T-helper 1 cell treated with Interleukin-12 subunit alpha and Interleukin-12 subunit beta and Interleukin-4 antibody, amounts not matched to agents 30 μg/mL and 1 μg/mL, for 36 hours (primary cell): ENCODE measurements at regions not wholly inside any gene's neighbourhood (a gene's known extent, or its start where the extent isn't known, plus 50 kb on each side); places are given as distances from the start of the nearest gene placed in this dataset.
"Not testable (repeated sequence)": the region's sequence is repeated elsewhere in the genome, so short reads cannot be mapped to it uniquely, and the experiment has no call there.

Source experiments
- H3K27ac Mint-ChIP-seq: one replicate; pipeline ENCODE4 v1.8.0; 2021; ENCODE audit warnings: mild to moderate bottlenecking, mixed read lengths
- H3K27me3 Mint-ChIP-seq: one replicate; pipeline ENCODE4 v1.8.0; 2021; ENCODE audit warnings: low read depth, mixed read lengths
- H3K36me3 Mint-ChIP-seq: one replicate; pipeline ENCODE4 v1.8.0; 2021; ENCODE audit warnings: low read depth, mixed read lengths
- H3K4me1 Mint-ChIP-seq: one replicate; pipeline ENCODE4 v1.8.0; 2021; ENCODE audit warnings: low read depth, mixed read lengths
- H3K4me3 Mint-ChIP-seq: one replicate; pipeline ENCODE4 v1.8.0; 2021; ENCODE audit warnings: mild to moderate bottlenecking, moderate library complexity, mixed read lengths
- H3K9me3 Mint-ChIP-seq: one replicate; pipeline ENCODE4 v1.8.0; 2021; ENCODE audit warnings: mixed read lengths

DNA sequence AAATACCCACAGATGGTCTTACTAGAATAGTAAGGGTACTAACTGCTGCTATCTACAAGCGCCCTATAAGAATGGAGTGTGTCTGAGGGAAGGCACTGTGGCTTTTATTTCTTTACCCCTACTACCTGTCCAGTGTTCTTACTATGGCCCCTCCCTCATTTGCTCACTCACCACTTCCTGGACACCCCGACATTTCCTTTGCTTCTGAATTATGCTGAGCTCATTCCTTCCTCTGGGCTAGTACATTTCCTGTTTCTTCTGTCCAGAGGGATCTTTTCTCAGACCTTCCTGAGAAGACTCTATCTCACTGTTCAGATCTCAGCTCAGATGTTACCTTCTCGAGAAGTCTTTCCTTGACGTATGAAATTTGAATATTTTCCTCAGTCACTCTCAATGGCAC, 192.1 kb upstream of the DAB1 start:
- Mint-ChIP-seq H3K36me3 (no peaks in the 10 kb centered on the region), H3K4me3 (no peak overlapping the region), H3K4me1 (peaks cover 3% of the 10 kb centered on the region), H3K9me3 (no peaks in the 10 kb centered on the region), H3K27me3 (no peaks in the 10 kb centered on the region), H3K27ac (no peak overlapping the region)

DNA sequence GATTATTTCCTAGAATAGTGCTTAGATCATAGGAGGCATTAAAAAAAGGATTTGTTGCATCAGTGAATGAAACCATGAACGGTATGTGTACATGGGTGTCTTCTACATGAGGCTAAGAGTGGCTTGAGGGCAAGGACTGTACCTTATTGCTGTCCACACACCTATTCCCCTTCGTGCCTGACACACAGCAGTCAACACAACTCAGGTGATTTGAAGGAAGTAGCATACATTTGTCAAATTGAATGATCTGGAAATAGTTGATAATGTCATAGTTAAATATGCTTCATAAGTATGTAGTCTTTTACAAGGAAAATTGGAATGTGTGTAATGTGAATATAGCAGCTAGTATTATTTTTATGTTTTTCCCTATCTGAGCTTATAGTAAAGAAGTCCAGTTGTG, 189.0 kb upstream of the DAB1 start:
- H3K4me3 Mint-ChIP-seq, result no peak overlapping the region
- no peaks in the 10 kb centered on the region for H3K27me3 Mint-ChIP-seq
- no peak overlapping the region for H3K27ac Mint-ChIP-seq
- peaks cover 3% of the 10 kb centered on the region for H3K4me1 Mint-ChIP-seq
- H3K9me3 Mint-ChIP-seq, result no peaks in the 10 kb centered on the region
- H3K36me3 Mint-ChIP-seq, result no peaks in the 10 kb centered on the region

DNA sequence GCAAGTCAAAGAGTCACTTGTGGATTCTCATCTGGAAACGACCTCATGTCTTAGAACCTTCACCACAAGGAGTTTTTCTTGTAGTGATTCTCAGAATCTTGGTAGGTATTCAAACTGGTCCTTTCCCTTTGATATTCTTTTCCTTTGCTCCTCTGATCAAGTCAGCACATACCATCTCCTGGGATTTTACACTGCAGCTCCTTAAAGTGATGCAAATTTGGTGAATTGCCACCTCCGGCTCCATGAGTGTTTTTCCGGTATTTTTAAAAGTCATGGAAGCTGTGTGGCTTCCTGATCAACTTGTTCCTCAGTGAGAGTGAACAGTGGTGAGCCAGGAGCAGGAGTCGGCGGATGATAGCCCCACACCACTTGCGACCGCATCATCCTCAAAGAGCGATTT, 182.1 kb upstream of the DAB1 start:
- Mint-ChIP-seq H3K4me1 (peaks cover 1% of the 10 kb centered on the region), H3K36me3 (no peaks in the 10 kb centered on the region), H3K27me3 (no peaks in the 10 kb centered on the region), H3K9me3 (no peaks in the 10 kb centered on the region), H3K27ac (no peak overlapping the region), H3K4me3 (no peak overlapping the region)

DNA sequence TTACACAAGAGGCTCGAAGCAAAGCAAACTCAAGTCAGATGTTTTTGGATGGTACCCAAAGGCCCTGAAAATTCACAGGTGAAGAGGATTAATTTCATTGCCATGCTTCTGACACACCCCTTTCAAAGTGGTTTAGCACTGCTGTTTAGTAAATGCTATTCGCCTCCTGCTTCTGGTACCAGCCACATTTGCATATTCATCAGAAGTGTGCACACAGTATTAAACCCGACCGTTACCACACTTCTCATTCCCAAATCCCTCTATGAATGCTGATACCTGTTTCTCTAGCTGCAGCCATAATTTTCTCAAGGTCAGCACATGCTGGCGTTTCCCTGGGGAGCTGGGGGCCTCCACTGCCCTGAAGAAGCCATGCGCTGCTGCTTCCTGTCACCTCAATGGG, 179.8 kb upstream of the DAB1 start:
- Mint-ChIP-seq H3K4me3 (no peak overlapping the region), H3K27ac (no peak overlapping the region), H3K36me3 (no peaks in the 10 kb centered on the region), H3K9me3 (no peaks in the 10 kb centered on the region), H3K4me1 (peaks cover 1% of the 10 kb centered on the region), H3K27me3 (no peaks in the 10 kb centered on the region)

DNA sequence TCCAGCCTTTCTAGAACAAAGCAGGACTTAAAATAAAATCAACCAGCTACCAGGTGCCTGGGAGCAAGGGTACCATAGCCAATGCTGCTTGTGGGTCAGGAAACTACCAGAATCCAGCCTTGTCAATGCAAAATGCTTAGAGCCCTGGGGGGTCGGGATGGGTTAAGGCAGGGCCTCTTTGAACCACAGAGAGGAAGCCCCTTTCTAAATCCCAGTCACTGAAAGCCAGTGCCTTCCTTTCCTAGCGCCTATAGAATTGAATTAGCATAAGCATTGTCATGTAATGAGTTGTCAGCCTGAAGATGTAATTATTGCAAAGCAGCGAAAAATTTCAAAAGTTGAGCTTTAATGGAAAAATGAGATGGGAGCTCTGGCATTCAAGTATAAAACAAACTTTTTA, 176.6 kb upstream of the DAB1 start:
- Mint-ChIP-seq H3K27ac (no peak overlapping the region), H3K4me1 (peaks cover 1% of the 10 kb centered on the region), H3K9me3 (no peaks in the 10 kb centered on the region), H3K27me3 (no peaks in the 10 kb centered on the region), H3K4me3 (no peak overlapping the region), H3K36me3 (no peaks in the 10 kb centered on the region)

DNA sequence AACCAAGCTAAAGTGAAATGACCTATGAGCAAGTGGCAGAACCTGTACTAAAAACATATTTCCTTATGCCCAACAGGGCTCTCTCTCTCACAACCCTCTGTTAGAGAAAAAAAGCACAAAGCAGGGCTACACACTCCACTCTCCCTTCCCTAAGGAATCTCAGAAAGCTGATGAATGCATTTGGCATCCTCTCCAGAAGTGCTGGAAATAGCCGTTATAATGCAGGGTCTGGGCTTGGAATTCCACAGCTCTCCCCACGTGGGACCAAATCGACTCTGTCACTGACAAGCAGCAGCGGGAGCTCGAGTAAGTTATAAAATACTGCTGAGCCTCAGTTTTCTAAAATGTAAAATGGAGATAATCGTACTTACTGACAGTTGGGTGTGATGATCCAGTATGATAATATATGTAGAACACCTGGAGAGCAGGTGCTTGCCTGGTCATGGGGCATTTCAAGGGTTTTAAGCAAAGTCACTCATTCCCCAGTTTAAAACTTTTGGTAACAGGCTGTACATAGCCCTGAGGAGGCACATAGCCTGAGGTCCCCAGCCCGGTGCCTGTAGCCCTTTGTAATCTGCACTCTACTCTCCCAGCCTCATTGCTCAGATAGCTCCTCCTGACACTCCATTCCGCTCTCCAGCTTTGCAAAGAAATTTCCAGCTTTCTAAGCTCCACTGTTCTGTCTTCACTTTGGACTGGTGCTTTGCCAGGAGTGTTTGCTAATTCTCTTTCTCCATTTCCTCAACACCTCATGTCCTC, 175.6 kb upstream of the DAB1 start:
- Mint-ChIP-seq H3K27me3 (no peaks in the 10 kb centered on the region), H3K9me3 (no peaks in the 10 kb centered on the region), H3K4me3 (no peak overlapping the region), H3K36me3 (no peaks in the 10 kb centered on the region), H3K27ac (no peak overlapping the region), H3K4me1 (peaks cover under 1% of the 10 kb centered on the region)

DNA sequence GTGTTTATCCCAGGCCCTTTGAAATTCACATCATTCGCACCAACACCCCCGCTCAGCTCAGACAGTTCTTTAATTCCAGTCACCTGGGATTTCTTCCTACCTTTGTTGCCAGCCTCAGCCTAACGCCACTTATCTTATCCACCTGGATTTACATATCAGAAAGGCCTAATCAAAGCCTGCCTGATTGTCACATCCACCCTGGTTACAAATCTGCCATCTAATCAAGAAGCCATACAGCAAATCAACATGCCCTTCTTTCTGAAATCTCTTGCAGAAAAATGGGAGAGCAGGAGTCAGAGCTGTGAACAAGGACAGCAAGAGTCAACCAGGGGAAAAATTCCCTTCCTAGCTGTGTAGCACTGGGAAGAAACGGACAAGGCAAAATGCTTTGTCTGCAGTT, 173.2 kb upstream of the DAB1 start:
- Mint-ChIP-seq H3K4me1 (no peaks in the 10 kb centered on the region), H3K27me3 (no peaks in the 10 kb centered on the region), H3K36me3 (no peaks in the 10 kb centered on the region), H3K9me3 (no peaks in the 10 kb centered on the region), H3K4me3 (no peak overlapping the region), H3K27ac (no peak overlapping the region)

DNA sequence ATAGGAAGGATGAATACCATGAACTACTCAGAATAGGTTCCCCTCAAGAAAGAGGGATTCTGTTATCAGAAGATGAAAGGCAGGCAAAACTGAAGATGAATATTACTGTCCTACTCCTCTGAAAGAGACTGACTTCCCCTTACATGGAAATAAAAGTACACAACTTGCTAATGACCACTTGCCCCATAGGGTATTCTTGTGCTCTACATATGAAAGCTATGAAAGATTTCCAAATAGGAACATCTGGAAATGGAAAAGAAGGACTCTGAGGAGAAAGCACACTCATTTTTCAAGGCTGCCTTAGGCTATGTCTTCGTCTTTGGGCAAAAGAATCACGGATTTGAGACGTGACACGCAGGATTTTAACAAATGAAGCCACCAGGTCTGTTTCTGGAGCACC, 170.1 kb upstream of the DAB1 start:
- Mint-ChIP-seq H3K27ac (no peak overlapping the region), H3K4me1 (no peaks in the 10 kb centered on the region), H3K36me3 (no peaks in the 10 kb centered on the region), H3K27me3 (no peaks in the 10 kb centered on the region), H3K9me3 (no peaks in the 10 kb centered on the region), H3K4me3 (no peak overlapping the region)

DNA sequence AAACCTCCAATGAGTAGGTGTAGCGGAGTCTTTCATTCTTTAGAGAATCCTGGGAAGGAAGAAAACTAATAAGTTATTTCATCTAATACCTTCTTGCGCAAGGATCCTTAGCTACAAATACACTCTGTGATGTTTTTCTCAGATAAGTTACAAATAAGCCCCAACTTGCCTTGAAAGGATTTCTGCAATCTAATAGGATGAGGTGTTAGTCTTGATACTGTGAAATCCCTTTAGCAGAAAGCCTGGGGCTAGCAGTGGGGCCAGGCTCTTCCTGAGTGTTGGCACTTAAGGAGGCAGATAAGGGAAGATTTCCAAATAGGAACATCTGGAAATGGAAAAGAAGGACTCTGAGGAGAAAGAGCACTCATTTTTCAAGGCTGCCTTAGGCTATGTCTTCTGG, 168.0 kb upstream of the DAB1 start:
- Mint-ChIP-seq H3K4me3 (no peak overlapping the region), H3K4me1 (no peaks in the 10 kb centered on the region), H3K27me3 (no peaks in the 10 kb centered on the region), H3K36me3 (no peaks in the 10 kb centered on the region), H3K9me3 (no peaks in the 10 kb centered on the region), H3K27ac (no peak overlapping the region)

DNA sequence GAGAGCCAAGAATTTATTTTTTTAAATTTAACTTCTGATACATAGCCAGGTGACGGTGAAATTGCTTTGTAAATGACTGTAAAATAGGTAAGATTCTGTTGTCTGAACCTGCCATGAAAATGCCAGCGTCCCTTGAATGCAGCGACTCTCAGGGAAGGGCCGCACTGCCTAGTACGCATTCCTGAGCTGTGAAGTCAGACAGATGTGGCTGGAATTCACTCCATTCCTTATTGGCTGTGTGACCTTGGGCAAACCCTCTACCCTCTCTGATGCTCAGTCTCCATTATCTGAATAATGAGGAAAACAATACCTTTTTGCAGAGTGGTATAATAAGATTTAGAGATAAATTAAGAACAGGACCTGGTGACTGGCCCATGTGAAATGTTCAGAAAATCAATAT, 167.1 kb upstream of the DAB1 start:
- Mint-ChIP-seq H3K9me3 (no peaks in the 10 kb centered on the region), H3K27me3 (peaks cover 4% of the 10 kb centered on the region), H3K36me3 (no peaks in the 10 kb centered on the region), H3K4me3 (no peak overlapping the region), H3K27ac (no peak overlapping the region), H3K4me1 (no peaks in the 10 kb centered on the region)

DNA sequence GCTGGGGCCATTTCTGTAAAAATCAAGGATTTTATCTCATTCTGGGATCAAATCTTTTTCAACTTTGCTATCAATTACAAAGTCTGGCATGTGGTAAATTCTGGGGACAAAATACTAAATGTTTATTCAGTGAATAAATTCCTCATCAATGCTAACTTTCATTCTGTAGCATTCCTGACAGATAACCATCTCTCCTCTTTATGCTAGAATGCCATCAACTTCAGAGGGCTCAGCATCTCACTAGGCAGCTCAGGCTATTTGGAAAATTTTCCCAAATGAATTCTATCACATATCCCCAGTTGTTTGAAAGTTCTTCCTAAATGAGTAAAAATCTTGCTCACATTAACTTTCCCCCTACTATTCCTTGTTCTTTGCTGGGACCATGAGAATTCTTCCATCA, 163.0 kb upstream of the DAB1 start:
- Mint-ChIP-seq H3K27ac (no peak overlapping the region), H3K4me3 (no peak overlapping the region), H3K27me3 (peaks cover 4% of the 10 kb centered on the region), H3K9me3 (no peaks in the 10 kb centered on the region), H3K36me3 (no peaks in the 10 kb centered on the region), H3K4me1 (no peaks in the 10 kb centered on the region)

DNA sequence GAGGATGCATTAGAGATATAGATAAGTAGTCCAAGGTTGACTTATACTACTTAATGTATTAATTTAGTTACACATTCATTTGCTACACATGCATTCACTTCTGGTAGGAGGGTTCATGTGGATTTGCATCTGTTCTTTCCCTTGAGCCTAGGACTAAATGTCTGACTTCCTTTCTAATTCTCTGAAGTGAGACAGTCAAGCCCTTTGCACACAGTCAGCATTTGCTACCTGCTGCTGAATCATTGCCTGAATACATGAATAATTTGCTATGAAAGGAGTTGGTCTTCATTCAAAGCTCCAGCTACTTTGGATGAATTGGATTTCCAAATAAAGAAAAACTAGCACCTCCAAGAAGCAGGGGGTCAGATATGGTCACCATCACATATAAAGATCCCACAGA, 154.8 kb upstream of the DAB1 start:
- H3K9me3 Mint-ChIP-seq, result no peaks in the 10 kb centered on the region
- H3K36me3 Mint-ChIP-seq, result no peaks in the 10 kb centered on the region
- H3K4me3 Mint-ChIP-seq, result no peak overlapping the region
- no peaks in the 10 kb centered on the region for H3K4me1 Mint-ChIP-seq
- no peaks in the 10 kb centered on the region for H3K27me3 Mint-ChIP-seq
- no peak overlapping the region for H3K27ac Mint-ChIP-seq

DNA sequence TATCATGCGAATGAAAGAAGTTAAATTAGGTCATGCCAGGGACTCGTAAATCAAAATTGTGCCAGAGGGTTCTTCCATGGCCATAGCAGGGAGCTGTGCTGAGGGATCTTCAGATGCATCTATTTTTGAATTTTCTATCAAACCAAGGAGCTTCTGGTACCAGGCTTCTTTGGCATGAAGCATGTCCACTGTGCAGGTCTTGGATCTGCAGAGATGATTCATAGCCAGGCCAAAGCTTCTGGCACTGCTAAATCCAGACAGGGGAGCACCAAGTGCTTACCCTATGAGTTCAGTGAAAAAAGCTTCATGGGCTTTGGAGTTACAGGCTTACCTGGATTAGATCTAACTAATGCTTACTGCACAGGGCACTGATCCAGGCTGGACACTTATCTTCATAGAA, 154.2 kb upstream of the DAB1 start:
- Mint-ChIP-seq H3K9me3 (no peaks in the 10 kb centered on the region), H3K4me3 (no peak overlapping the region), H3K36me3 (no peaks in the 10 kb centered on the region), H3K4me1 (no peaks in the 10 kb centered on the region), H3K27ac (no peak overlapping the region), H3K27me3 (no peaks in the 10 kb centered on the region)

DNA sequence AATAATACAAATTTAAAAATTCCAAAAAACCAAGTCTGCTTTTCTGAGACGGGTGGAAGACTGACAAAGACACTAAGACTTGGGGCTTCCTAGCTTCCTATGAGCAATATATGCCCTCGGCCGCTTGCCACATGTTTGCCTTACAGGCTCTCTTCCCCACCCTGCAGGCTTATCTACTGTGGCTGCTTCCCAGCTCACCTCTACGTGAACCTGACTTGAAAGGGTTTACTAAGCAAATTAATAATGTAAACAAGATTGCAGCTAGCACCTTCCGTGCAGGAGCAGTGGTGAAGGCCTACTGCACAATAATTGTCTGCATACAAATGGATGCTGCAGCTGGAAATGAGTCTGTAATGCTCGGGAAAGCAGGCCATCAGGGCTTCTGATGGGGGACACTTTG, 152.9 kb upstream of the DAB1 start:
- Mint-ChIP-seq H3K9me3 (no peaks in the 10 kb centered on the region), H3K4me3 (no peak overlapping the region), H3K27me3 (no peaks in the 10 kb centered on the region), H3K36me3 (no peaks in the 10 kb centered on the region), H3K27ac (no peak overlapping the region), H3K4me1 (no peaks in the 10 kb centered on the region)

DNA sequence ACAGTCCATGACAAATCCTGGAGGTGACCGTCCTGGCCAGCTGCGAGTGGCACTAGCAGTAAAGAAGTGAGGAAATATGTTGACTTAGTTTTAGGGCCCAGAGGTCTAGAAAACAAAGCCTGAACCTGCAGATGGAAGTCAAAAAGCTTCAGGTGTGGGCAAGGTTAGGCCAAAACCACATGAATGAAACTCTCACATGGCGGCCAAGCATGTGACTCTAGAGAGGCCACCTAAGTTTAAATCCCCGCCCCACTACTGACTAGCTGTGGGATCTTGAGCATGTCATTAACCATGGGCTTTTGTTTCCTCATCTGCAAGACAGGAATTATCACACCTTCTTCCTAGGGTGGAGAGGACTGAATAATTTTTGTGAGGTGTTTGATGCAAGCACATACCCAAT, 148.2 kb upstream of the DAB1 start:
- H3K36me3 Mint-ChIP-seq, result no peaks in the 10 kb centered on the region
- H3K27me3 Mint-ChIP-seq, result no peaks in the 10 kb centered on the region

DNA sequence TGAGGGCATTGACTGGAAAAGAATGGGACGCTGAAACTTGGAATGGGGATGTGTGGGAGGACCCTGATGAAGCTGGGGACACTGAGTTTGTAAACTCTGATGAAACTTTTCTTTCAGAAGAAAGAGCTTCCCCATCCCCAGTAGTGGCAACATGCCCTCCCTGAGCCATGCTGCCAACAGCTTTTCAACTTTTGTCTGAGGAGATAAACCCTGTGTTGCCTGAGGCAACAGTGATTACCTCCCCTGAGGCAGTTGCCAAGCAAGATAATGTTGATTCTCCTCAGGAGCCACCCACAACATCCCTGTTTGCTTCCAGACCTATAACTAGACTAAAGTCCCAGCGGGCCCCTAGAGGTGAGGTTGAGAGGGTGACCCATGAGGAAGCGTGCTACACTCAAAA, 134.2 kb upstream of the DAB1 start:
- not testable (repeated sequence) for H3K36me3 Mint-ChIP-seq, H3K4me1 Mint-ChIP-seq, H3K27me3 Mint-ChIP-seq, H3K4me3 Mint-ChIP-seq, H3K27ac Mint-ChIP-seq
- H3K9me3 Mint-ChIP-seq, result peaks cover 17% of the 10 kb centered on the region

More for the DNA sequence above, 148.2 kb upstream of the DAB1 start:
- Mint-ChIP-seq H3K27ac (no peak overlapping the region), H3K9me3 (peaks cover 7% of the 10 kb centered on the region), H3K4me1 (no peaks in the 10 kb centered on the region), H3K4me3 (no peak overlapping the region)
